ENCODE measurements at regions not wholly inside any gene's neighbourhood (a gene's known extent, or its start where the extent isn't known, plus 50 kb on each side); places are given as distances from the start of the nearest gene placed in this dataset.

GRCh38 chr16:35711958-35712357 lies 2252.5 kb downstream of the TP53TG3F start:
- 71 to 75% methylated on average over 4 to 5 of the region's 5 CpGs for WGBS, 2 donors
- DNase-seq (no peak), ATAC-seq (ENCODE audit: low FRiP score in 2 of 2) (no peak)
- Histone ChIP-seq H3K4me3 (no peak overlapping the region), H3K4me1 (no peaks in the 10 kb centered on the region), H3K27ac (no peak overlapping the region), H3K36me3 (no peaks in the 10 kb centered on the region), H3K9me3 (peaks cover 3 to 40% (median 23%) of the 10 kb centered on the region in 4 donors), H3K27me3 (no peaks in the 10 kb centered on the region)
- TF ChIP-seq EP300 (IDR thresholded peaks at IDR 0.05) (no peak), POLR2A (IDR thresholded peaks at IDR 0.05) (no peak), POLR2AphosphoS5 (IDR thresholded peaks at IDR 0.05) (no peak)
- TF ChIP-seq, protein P1, sequence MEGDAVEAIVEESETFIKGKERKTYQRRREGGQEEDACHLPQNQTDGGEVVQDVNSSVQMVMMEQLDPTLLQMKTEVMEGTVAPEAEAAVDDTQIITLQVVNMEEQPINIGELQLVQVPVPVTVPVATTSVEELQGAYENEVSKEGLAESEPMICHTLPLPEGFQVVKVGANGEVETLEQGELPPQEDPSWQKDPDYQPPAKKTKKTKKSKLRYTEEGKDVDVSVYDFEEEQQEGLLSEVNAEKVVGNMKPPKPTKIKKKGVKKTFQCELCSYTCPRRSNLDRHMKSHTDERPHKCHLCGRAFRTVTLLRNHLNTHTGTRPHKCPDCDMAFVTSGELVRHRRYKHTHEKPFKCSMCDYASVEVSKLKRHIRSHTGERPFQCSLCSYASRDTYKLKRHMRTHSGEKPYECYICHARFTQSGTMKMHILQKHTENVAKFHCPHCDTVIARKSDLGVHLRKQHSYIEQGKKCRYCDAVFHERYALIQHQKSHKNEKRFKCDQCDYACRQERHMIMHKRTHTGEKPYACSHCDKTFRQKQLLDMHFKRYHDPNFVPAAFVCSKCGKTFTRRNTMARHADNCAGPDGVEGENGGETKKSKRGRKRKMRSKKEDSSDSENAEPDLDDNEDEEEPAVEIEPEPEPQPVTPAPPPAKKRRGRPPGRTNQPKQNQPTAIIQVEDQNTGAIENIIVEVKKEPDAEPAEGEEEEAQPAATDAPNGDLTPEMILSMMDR (IDR thresholded peaks at IDR 0.05), result no peak

GRCh38 chr16:35713762-35714650 lies 2254.6 kb downstream of the TP53TG3F start:
- TF ChIP-seq POLR2A (IDR thresholded peaks at IDR 0.05), result no peak
- TF ChIP-seq, protein P1 (IDR thresholded peaks at IDR 0.05), result no peak
- TF ChIP-seq EP300 (IDR thresholded peaks at IDR 0.05), result no peak
- TF ChIP-seq POLR2AphosphoS5 (IDR thresholded peaks at IDR 0.05), result no peak
- H3K4me1 ChIP-seq, result no peaks in the 10 kb centered on the region
- no peaks in the 10 kb centered on the region for H3K36me3 ChIP-seq
- no peaks in the 10 kb centered on the region for H3K27me3 ChIP-seq
- peaks cover 3 to 41% (median 23%) of the 10 kb centered on the region in 4 donors for H3K9me3 ChIP-seq
- DNase-seq (no peak), ATAC-seq (ENCODE audit: low FRiP score in 2 of 2) (no peak)
- H3K27ac ChIP-seq, result no peak overlapping the region
- no peak overlapping the region for H3K4me3 ChIP-seq
- WGBS, 2 donors, result 67 to 75% methylated on average over 3 to 7 of the region's 7 CpGs

DNA sequence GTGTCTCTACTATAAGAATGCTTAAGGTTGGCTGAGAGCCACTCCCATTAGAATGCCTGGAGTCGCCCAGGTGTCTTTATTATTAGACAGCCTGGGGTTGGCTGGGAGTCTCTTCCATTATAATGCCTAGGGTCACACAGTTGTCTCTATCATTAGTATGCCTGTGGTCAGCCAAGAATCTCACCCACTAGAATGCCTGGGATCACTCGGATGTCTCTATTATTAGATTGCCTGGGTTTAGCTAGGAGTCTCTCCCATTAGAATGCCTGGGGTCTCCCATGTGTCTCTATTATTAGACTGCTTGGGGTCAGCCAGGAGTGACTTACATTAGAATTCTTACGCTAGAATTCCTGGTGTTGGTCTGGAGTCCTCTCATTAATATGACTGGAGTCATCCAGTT lies 2255.3 kb downstream of the TP53TG3F start:
- no peaks in the 10 kb centered on the region for H3K4me1 ChIP-seq
- whole genome bisulfite sequencing, 2 donors, result 71 to 73% methylated on average over 3 of the region's 3 CpGs
- DNase-seq (no peak), ATAC-seq (ENCODE audit: low FRiP score in 2 of 2) (no peak)
- TF ChIP-seq, protein P1 (IDR thresholded peaks at IDR 0.05), result no peak
- TF ChIP-seq POLR2A (IDR thresholded peaks at IDR 0.05) (no peak), EP300 (IDR thresholded peaks at IDR 0.05) (no peak), POLR2AphosphoS5 (IDR thresholded peaks at IDR 0.05) (no peak)
- H3K36me3 ChIP-seq, result no peaks in the 10 kb centered on the region
- H3K4me3 ChIP-seq, result no peak overlapping the region
- no peak overlapping the region for H3K27ac ChIP-seq
- no peaks in the 10 kb centered on the region for H3K27me3 ChIP-seq
- peaks cover 3 to 43% (median 23%) of the 10 kb centered on the region in 4 donors for H3K9me3 ChIP-seq

DNA sequence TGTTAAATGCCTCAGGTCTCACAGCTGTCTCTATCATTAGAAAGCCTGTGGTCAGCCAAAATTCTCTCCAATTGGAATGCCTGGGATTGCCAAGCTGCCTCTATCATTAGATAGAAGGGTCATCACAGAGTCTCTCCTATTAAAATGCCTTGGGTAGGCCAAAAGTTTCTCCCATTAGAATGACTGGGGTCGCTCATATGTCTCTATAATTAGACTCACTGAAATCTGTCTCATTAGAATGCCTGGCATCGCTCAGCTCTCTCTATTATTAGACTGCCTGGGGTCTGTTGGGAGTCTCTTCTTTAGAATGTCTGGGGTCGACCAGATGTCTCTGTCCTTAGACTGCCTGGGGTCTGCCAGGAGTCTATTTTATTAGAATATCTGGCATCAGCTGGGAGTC lies 2265.1 kb downstream of the TP53TG3F start:
- peaks cover 0 to 71% (median 8%) of the 10 kb centered on the region in 4 donors for H3K9me3 ChIP-seq
- 28 to 31% methylated on average over 3 of the region's 3 CpGs for WGBS, 2 donors
- no peaks in the 10 kb centered on the region for H3K4me1 ChIP-seq
- TF ChIP-seq, protein P1 (IDR thresholded peaks at IDR 0.05), result no peak
- TF ChIP-seq POLR2AphosphoS5 (IDR thresholded peaks at IDR 0.05), result no peak
- no peak for TF ChIP-seq EP300 (IDR thresholded peaks at IDR 0.05)
- TF ChIP-seq POLR2A (IDR thresholded peaks at IDR 0.05), result no peak
- H3K27me3 ChIP-seq, result no peaks in the 10 kb centered on the region
- DNase-seq (no peak), ATAC-seq (ENCODE audit: low FRiP score in 2 of 2) (no peak)
- no peak overlapping the region for H3K27ac ChIP-seq
- no peaks in the 10 kb centered on the region for H3K36me3 ChIP-seq
- no peak overlapping the region for H3K4me3 ChIP-seq
